Ovary (tissue), 3 donors: ENCODE measurements at regions not wholly inside any gene's neighbourhood (a gene's known extent, or its start where the extent isn't known, plus 50 kb on each side); places are given as distances from the start of the nearest gene placed in this dataset.

Experiments
- EP300 ChIP-seq: sonication (generic); formaldehyde crosslinking; IDR thresholded peaks from one replicate; pipeline ENCODE4 v1.6.1; 2017; ENCODE audit warnings: antibody characterized with exemption
- POLR2A ChIP-seq: fragments of 450-650 bp; IDR thresholded peaks from one replicate; pipeline ENCODE4 v1.6.1; 2017; ENCODE audit warnings: antibody characterized with exemption, mild to moderate bottlenecking, moderate library complexity
- TF ChIP-seq, protein P1 (sequence below), 3 donors: fragments of 450-650 bp in 2 of 3; fragments of 200-600 bp in 1 of 3; IDR thresholded peaks; one replicate each; pipeline versions ENCODE4 v1.5.1 to v1.8.0; 2016 to 2022; ENCODE audit warnings: antibody characterized with exemption in 3 of 3, mild to moderate bottlenecking in 1 of 3
- donor health status: DM: no; HTN: no; CAD: no.

DNA sequence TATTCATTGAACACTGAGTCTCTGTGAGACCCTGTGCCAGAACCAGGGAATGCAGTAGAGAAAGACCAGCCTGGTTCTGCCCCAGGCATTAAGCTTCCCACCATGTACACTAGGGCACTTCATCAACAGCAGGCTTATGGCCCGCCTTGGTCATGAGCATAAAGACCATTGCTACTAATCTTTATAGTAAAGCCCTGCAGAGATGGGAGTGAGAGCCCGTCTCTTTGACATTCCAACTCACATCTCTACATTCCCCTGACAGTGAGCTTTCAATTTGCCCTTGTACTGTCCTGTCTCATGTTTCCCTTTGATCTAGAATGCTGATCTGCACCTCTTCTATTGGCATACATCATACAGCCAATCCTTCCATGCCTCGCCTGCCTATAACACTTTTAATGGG lies 211.8 kb upstream of the ARL4C start:
- TF ChIP-seq, protein P1, sequence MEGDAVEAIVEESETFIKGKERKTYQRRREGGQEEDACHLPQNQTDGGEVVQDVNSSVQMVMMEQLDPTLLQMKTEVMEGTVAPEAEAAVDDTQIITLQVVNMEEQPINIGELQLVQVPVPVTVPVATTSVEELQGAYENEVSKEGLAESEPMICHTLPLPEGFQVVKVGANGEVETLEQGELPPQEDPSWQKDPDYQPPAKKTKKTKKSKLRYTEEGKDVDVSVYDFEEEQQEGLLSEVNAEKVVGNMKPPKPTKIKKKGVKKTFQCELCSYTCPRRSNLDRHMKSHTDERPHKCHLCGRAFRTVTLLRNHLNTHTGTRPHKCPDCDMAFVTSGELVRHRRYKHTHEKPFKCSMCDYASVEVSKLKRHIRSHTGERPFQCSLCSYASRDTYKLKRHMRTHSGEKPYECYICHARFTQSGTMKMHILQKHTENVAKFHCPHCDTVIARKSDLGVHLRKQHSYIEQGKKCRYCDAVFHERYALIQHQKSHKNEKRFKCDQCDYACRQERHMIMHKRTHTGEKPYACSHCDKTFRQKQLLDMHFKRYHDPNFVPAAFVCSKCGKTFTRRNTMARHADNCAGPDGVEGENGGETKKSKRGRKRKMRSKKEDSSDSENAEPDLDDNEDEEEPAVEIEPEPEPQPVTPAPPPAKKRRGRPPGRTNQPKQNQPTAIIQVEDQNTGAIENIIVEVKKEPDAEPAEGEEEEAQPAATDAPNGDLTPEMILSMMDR (IDR thresholded peaks at IDR 0.05): no peak
- no peak for TF ChIP-seq POLR2A
- no peak for TF ChIP-seq EP300
